ENCODE measurements at regions not wholly inside any gene's neighbourhood (a gene's known extent, or its start where the extent isn't known, plus 50 kb on each side); places are given as distances from the start of the nearest gene placed in this dataset.

DNA sequence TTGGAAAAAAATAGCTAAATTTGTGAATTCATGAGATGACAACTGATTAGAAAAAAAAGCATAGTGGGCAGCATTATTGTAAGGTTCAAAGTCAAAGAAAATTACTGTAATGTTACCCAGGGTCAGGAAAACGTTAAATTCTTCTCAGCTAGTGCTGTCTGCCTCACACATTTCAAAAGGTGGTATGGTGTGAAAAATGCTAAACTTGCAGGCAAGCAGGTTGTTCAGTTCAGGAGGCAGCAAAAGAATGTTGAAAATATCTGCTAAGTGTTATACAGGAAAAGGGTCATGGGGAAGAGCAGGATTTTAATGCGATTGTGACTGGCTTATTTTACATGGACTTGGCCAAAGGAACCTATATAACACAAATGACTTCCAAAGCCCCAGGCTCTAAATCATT lies 232.5 kb upstream of the NDST3 start (continued):
- TF ChIP-seq ISL1 (CRISPR knock-in tag; IDR thresholded peaks at IDR 0.05): no peak

DNA sequence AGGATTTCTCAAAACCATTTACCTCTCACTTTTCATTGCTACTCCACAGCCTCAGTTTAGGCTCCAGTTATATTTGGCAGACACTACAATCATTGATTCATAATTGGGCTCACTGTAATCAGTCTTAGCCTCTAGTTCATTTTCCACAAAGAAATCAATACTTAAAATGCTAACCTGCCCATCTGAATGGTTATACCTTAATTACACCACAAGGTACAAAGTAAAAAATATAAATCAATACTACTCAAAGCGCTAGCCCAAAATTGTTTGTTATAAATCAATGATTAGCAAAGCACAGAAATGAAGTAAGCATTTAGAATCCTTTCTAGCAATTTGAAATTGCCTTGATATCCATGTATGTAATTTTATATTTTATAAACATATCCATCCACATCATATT lies 222.6 kb upstream of the NDST3 start:
- TF ChIP-seq ZNF565 (CRISPR knock-in tag; conservative IDR thresholded peaks at IDR 0.05; ENCODE audit: low read depth) (no peak), CSDC2 (CRISPR knock-in tag; IDR thresholded peaks at IDR 0.05) (no peak), SNAI2 (CRISPR knock-in tag; IDR thresholded peaks at IDR 0.05) (no peak)
- TF ChIP-seq, protein P1, sequence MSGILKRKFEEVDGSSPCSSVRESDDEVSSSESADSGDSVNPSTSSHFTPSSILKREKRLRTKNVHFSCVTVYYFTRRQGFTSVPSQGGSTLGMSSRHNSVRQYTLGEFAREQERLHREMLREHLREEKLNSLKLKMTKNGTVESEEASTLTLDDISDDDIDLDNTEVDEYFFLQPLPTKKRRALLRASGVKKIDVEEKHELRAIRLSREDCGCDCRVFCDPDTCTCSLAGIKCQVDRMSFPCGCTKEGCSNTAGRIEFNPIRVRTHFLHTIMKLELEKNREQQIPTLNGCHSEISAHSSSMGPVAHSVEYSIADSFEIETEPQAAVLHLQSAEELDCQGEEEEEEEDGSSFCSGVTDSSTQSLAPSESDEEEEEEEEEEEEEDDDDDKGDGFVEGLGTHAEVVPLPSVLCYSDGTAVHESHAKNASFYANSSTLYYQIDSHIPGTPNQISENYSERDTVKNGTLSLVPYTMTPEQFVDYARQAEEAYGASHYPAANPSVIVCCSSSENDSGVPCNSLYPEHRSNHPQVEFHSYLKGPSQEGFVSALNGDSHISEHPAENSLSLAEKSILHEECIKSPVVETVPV (CRISPR knock-in tag; IDR thresholded peaks at IDR 0.05): no peak
- no peak for ATAC-seq

- TF ChIP-seq ZNF70 (CRISPR knock-in tag; IDR thresholded peaks at IDR 0.05): no peak
- no peak for TF ChIP-seq ZC3H10 (CRISPR knock-in tag; IDR thresholded peaks at IDR 0.05)
- TF ChIP-seq, protein P2, sequence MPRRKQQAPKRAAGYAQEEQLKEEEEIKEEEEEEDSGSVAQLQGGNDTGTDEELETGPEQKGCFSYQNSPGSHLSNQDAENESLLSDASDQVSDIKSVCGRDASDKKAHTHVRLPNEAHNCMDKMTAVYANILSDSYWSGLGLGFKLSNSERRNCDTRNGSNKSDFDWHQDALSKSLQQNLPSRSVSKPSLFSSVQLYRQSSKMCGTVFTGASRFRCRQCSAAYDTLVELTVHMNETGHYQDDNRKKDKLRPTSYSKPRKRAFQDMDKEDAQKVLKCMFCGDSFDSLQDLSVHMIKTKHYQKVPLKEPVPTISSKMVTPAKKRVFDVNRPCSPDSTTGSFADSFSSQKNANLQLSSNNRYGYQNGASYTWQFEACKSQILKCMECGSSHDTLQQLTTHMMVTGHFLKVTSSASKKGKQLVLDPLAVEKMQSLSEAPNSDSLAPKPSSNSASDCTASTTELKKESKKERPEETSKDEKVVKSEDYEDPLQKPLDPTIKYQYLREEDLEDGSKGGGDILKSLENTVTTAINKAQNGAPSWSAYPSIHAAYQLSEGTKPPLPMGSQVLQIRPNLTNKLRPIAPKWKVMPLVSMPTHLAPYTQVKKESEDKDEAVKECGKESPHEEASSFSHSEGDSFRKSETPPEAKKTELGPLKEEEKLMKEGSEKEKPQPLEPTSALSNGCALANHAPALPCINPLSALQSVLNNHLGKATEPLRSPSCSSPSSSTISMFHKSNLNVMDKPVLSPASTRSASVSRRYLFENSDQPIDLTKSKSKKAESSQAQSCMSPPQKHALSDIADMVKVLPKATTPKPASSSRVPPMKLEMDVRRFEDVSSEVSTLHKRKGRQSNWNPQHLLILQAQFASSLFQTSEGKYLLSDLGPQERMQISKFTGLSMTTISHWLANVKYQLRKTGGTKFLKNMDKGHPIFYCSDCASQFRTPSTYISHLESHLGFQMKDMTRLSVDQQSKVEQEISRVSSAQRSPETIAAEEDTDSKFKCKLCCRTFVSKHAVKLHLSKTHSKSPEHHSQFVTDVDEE (CRISPR knock-in tag; IDR thresholded peaks at IDR 0.05): no peak
- no peak for TF ChIP-seq GLIS3 (CRISPR knock-in tag; IDR thresholded peaks at IDR 0.05)
- no peak for TF ChIP-seq ZNF8 (CRISPR knock-in tag; IDR thresholded peaks at IDR 0.05)
- no peak for TF ChIP-seq BACH2 (CRISPR knock-in tag; IDR thresholded peaks at IDR 0.05; ENCODE audit: borderline replicate concordance)
- no peak for TF ChIP-seq OSR1 (CRISPR knock-in tag; IDR thresholded peaks at IDR 0.05)
- TF ChIP-seq ZNF565 (CRISPR knock-in tag; conservative IDR thresholded peaks at IDR 0.05; ENCODE audit: low read depth): no peak
- TF ChIP-seq SNAI2 (CRISPR knock-in tag; IDR thresholded peaks at IDR 0.05): no peak
- TF ChIP-seq, protein P1 (CRISPR knock-in tag; IDR thresholded peaks at IDR 0.05): no peak
- no peak for TF ChIP-seq CREB5 (CRISPR knock-in tag; IDR thresholded peaks at IDR 0.05; ENCODE audit: low read depth)
- no peak for TF ChIP-seq RARB (CRISPR knock-in tag; IDR thresholded peaks at IDR 0.05)
- TF ChIP-seq ZFP30 (CRISPR knock-in tag; IDR thresholded peaks at IDR 0.05): no peak
- TF ChIP-seq TOX (CRISPR knock-in tag; IDR thresholded peaks at IDR 0.05; ENCODE audit: borderline replicate concordance): no peak
- no peak for TF ChIP-seq ESRRG (CRISPR knock-in tag; IDR thresholded peaks at IDR 0.05)
- no peak for TF ChIP-seq ISL1 (CRISPR knock-in tag; IDR thresholded peaks at IDR 0.05)
- TF ChIP-seq CSDC2 (CRISPR knock-in tag; IDR thresholded peaks at IDR 0.05): no peak
- no peak for TF ChIP-seq PPARA (CRISPR knock-in tag; IDR thresholded peaks at IDR 0.05; ENCODE audit: borderline replicate concordance)
- no peak for TF ChIP-seq ARNTL (CRISPR knock-in tag; IDR thresholded peaks at IDR 0.05; ENCODE audit: borderline replicate concordance, low read depth)
- no peak for TF ChIP-seq TCF4 (CRISPR knock-in tag; IDR thresholded peaks at IDR 0.05; ENCODE audit: borderline replicate concordance)
- ATAC-seq: no peak
Observed at GRCh38 chr4:117814277-117815246, 219.7 kb upstream of the NDST3 start.

DNA sequence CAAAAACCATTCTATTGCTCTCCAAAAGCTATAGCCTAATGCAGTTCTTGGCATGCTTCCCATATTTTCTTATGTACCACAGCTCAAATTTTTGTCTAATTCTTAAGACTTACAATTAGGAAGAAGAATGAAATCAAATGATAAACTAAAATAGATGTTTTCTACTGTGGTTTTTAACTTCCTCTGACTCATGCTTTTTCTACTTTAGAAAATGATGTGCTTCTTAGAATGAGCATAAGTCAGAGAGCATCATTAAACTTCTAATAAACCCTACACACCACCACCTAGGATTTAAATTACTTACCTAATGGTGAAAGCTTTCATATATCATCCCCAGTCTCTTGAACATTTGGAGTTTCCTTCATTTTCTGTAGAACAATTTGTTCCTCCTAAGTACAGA lies 217.0 kb upstream of the NDST3 start:
- TF ChIP-seq PPARA (CRISPR knock-in tag; IDR thresholded peaks at IDR 0.05; ENCODE audit: borderline replicate concordance) (no peak), BACH2 (CRISPR knock-in tag; IDR thresholded peaks at IDR 0.05; ENCODE audit: borderline replicate concordance) (no peak), GLIS3 (CRISPR knock-in tag; IDR thresholded peaks at IDR 0.05) (no peak), CSDC2 (CRISPR knock-in tag; IDR thresholded peaks at IDR 0.05) (no peak), POU6F1 (CRISPR knock-in tag; IDR thresholded peaks at IDR 0.05; ENCODE audit: borderline replicate concordance, low read depth) (no peak), ZFP3 (CRISPR knock-in tag; IDR thresholded peaks at IDR 0.05) (no peak), SNAI2 (CRISPR knock-in tag; IDR thresholded peaks at IDR 0.05) (no peak), ESRRG (CRISPR knock-in tag; IDR thresholded peaks at IDR 0.05) (no peak), RARB (CRISPR knock-in tag; IDR thresholded peaks at IDR 0.05) (no peak), ZNF70 (CRISPR knock-in tag; IDR thresholded peaks at IDR 0.05) (no peak), ZNF565 (CRISPR knock-in tag; conservative IDR thresholded peaks at IDR 0.05; ENCODE audit: low read depth) (no peak), ZC3H10 (CRISPR knock-in tag; IDR thresholded peaks at IDR 0.05) (no peak), ARNTL (CRISPR knock-in tag; IDR thresholded peaks at IDR 0.05; ENCODE audit: borderline replicate concordance, low read depth) (no peak), TOX (CRISPR knock-in tag; IDR thresholded peaks at IDR 0.05; ENCODE audit: borderline replicate concordance) (no peak), ISL1 (CRISPR knock-in tag; IDR thresholded peaks at IDR 0.05) (no peak)
- no peak for ATAC-seq
